HEK293 (cell line): ENCODE measurements at regions not wholly inside any gene's neighbourhood (a gene's known extent, or its start where the extent isn't known, plus 50 kb on each side); places are given as distances from the start of the nearest gene placed in this dataset.
"Not testable (repeated sequence)": the region's sequence is repeated elsewhere in the genome, so short reads cannot be mapped to it uniquely, and the experiment has no call there.

ENCODE experiments used
- CTCF ChIA-PET: fragments of 350-600 bp; formaldehyde crosslinking; extraction: SDS; loops from one replicate; lab custom pipeline; 2021; ENCODE audit warnings: antibody characterized with exemption; lab: Yijun Ruan, JAX
- POLR2A ChIA-PET: fragments of 300-600 bp; formaldehyde crosslinking; extraction: SDS; loops from one replicate; lab custom pipeline; 2020; ENCODE audit warnings: antibody characterized with exemption, inconsistent platforms; lab: Yijun Ruan, JAX
- H3K27ac ChIP-seq: fragments of 200-500 bp; sonication (Bioruptor generic); 2 replicates; pipeline ENCODE4 v1.5.1; 2014; ENCODE audit warnings: low read depth, low read length, control low read depth, inconsistent platforms; ENCODE audit errors: extremely low read depth
- H3K36me3 ChIP-seq, 2 experiments: fragments of 200-500 bp in 1 of 2; sonication (Bioruptor generic) in 1 of 2; 1 replicate in 1 of 2; 2 replicates in 1 of 2; pipeline ENCODE4 v1.5.1; 2014 to 2017; ENCODE audit warnings: inconsistent platforms in 2 of 2, low read length in 2 of 2; ENCODE audit not compliant: control insufficient read depth in 2 of 2, insufficient read depth in 1 of 2
- H3K4me1 ChIP-seq: fragments of 200-500 bp; sonication (Bioruptor generic); 2 replicates; pipeline ENCODE4 v1.5.1; 2014; ENCODE audit warnings: mild to moderate bottlenecking, low read length, inconsistent platforms; ENCODE audit not compliant: control insufficient read depth, insufficient read depth
- H3K4me3 ChIP-seq: 2 replicates; pipeline ENCODE4 v1.5.1; 2011; ENCODE audit warnings: low read depth, mild to moderate bottlenecking, control low read depth, low read length, moderate library complexity
- H3K9me3 ChIP-seq: fragments of 200-500 bp; sonication (Bioruptor generic); 2 replicates; pipeline ENCODE4 v1.5.1; 2014; ENCODE audit warnings: low read depth, low read length, inconsistent platforms; ENCODE audit not compliant: control insufficient read depth, insufficient read depth
- CTCF ChIP-seq: fragments of 450-650 bp; formaldehyde crosslinking; IDR thresholded peaks from 2 replicates; pipeline ENCODE4 v1.5.1; 2016; ENCODE audit warnings: missing biosample characterization, missing genetic modification characterization
- GLIS2 ChIP-seq: fragments of 450-650 bp; formaldehyde crosslinking; IDR thresholded peaks from 2 replicates; pipeline ENCODE4 v1.5.1; 2016; ENCODE audit warnings: missing biosample characterization, missing genetic modification characterization
- HOXD13 ChIP-seq: sonication (generic); formaldehyde crosslinking; IDR thresholded peaks from 2 replicates; pipeline ENCODE4 v1.8.0; 2022; ENCODE audit warnings: missing genetic modification reagents, borderline replicate concordance
- IKZF3 ChIP-seq: fragments of 450-650 bp; IDR thresholded peaks from 2 replicates; pipeline ENCODE4 v1.5.0; 2018; ENCODE audit warnings: missing biosample characterization, mild to moderate bottlenecking, missing genetic modification characterization, moderate library complexity
- PBX3 ChIP-seq: sonication (generic); formaldehyde crosslinking; IDR thresholded peaks from 2 replicates; pipeline ENCODE4 v1.8.1; 2022; ENCODE audit warnings: mild to moderate bottlenecking, moderate library complexity, missing genetic modification reagents
- SCRT2 ChIP-seq: fragments of 450-650 bp; formaldehyde crosslinking; IDR thresholded peaks from 2 replicates; pipeline ENCODE4 v1.5.1; 2016; ENCODE audit warnings: missing biosample characterization, missing genetic modification characterization
- ZBTB21 ChIP-seq: fragments of 450-650 bp; formaldehyde crosslinking; IDR thresholded peaks from 2 replicates; pipeline ENCODE4 v1.5.1; 2017; ENCODE audit warnings: missing biosample characterization, missing genetic modification characterization
- ZNF175 ChIP-seq: fragments of 450-650 bp; formaldehyde crosslinking; IDR thresholded peaks from 2 replicates; pipeline ENCODE4 v1.5.1; 2016; ENCODE audit warnings: missing biosample characterization, missing genetic modification characterization
- ZNF26 ChIP-seq: fragments of 450-650 bp; formaldehyde crosslinking; IDR thresholded peaks from 2 replicates; pipeline ENCODE4 v1.5.1; 2016; ENCODE audit warnings: missing biosample characterization, missing genetic modification characterization
- ZNF274 ChIP-seq, 2 experiments: fragments of 200-500 bp in 1 of 2; fragments of 450-650 bp in 1 of 2; sonication (Bioruptor generic) in 1 of 2; formaldehyde crosslinking in 1 of 2; IDR thresholded peaks; 2 replicates each; pipeline versions ENCODE4 v1.5.1 to v1.6.1; 2014 to 2016; ENCODE audit warnings: borderline replicate concordance in 1 of 2, inconsistent platforms in 1 of 2, low read length in 1 of 2, missing biosample characterization in 1 of 2, missing genetic modification characterization in 1 of 2
- ZNF324 ChIP-seq: fragments of 450-650 bp; formaldehyde crosslinking; IDR thresholded peaks from 2 replicates; pipeline ENCODE4 v1.5.1; 2016; ENCODE audit warnings: missing biosample characterization, missing genetic modification characterization
- ZNF514 ChIP-seq: fragments of 450-650 bp; formaldehyde crosslinking; IDR thresholded peaks from 2 replicates; pipeline ENCODE4 v1.5.1; 2016; ENCODE audit warnings: missing biosample characterization, missing genetic modification characterization
- ZNF654 ChIP-seq: fragments of 450-650 bp; formaldehyde crosslinking; IDR thresholded peaks from 2 replicates; pipeline ENCODE4 v1.5.1; 2016; ENCODE audit warnings: low read depth, missing biosample characterization, missing genetic modification characterization
- ZSCAN30 ChIP-seq: fragments of 450-650 bp; IDR thresholded peaks from 2 replicates; pipeline ENCODE4 v1.5.1; 2018; ENCODE audit warnings: missing biosample characterization, mild to moderate bottlenecking, missing genetic modification characterization, moderate library complexity

- H3K36me3 ChIP-seq, H3K4me3 ChIP-seq, H3K9me3 ChIP-seq, POLR2A ChIA-PET, H3K27ac ChIP-seq, H3K4me1 ChIP-seq: not testable (repeated sequence)
- CTCF ChIA-PET: interaction anchor here (0.6 to 3.1 kb wide), 23 partner anchors 8 to 926 kb away, joined by 3 to 26 read pairs (median 4); no protein-coding TSS in a partner anchor
- TF ChIP-seq CTCF (peak; percentile 54), IKZF3 (tag by site-specific recombination) (peak; percentile 76), ZNF654 (peak; percentile 79), SCRT2 (tag by site-specific recombination) (0 out of 2 replicates have a peak, but pooled peaks have one; percentile 40)
These were observed 58.7 kb upstream of the ETV3 start for GRCh38 chr1:157196670-157197456.

GRCh38 chr1:157196245-157196543 is 58.0 kb upstream of the ETV3 start:
- no peaks in the 10 kb centered on the region for H3K36me3 ChIP-seq
- H3K9me3 ChIP-seq: no peaks in the 10 kb centered on the region
- POLR2A ChIA-PET: no interaction called here
- 0 out of 2 replicates have a peak, but pooled peaks cover 2% of the 10 kb centered on the region for H3K4me1 ChIP-seq
- no peak overlapping the region for H3K27ac ChIP-seq
- TF ChIP-seq ZSCAN30 (tag by site-specific recombination): no peak
- TF ChIP-seq ZNF324 (tag by site-specific recombination): no peak
- no peak for TF ChIP-seq ZNF26 (tag by site-specific recombination)
- no peak for TF ChIP-seq ZBTB21 (tag by site-specific recombination)
- TF ChIP-seq, all 188 proteins: peak for 0
- CTCF ChIA-PET: interaction anchor here (0.6 to 3.1 kb wide), 23 partner anchors 8 to 926 kb away, joined by 3 to 26 read pairs (median 4); no protein-coding TSS in a partner anchor
- no peak overlapping the region for H3K4me3 ChIP-seq

GRCh38 chr1:157195521-157196244 is 57.5 kb upstream of the ETV3 start:
- 0 out of 2 replicates have a peak, but pooled peaks cover 2% of the 10 kb centered on the region for H3K4me1 ChIP-seq
- ChIA-PET CTCF (interaction anchor here (0.7 to 3.1 kb wide), 19 partner anchors 9 to 927 kb away, joined by 3 to 26 read pairs (median 4); no protein-coding TSS in a partner anchor), POLR2A (no interaction called here)
- no peak for TF ChIP-seq ZNF274 (IDR thresholded peaks at IDR 0.05; ENCODE audit: low read length)
- TF ChIP-seq ZNF274 (tag by site-specific recombination; IDR thresholded peaks at IDR 0.05; ENCODE audit: borderline replicate concordance): no peak
- TF ChIP-seq ZNF175 (tag by site-specific recombination): no peak
- TF ChIP-seq ZNF514: no peak
- no peak for TF ChIP-seq HOXD13 (CRISPR knock-in tag)
- TF ChIP-seq GLIS2 (tag by site-specific recombination): no peak
- no peak for TF ChIP-seq PBX3
- TF ChIP-seq ZBTB21 (tag by site-specific recombination): no peak
- TF ChIP-seq, all 188 proteins: peak for 0
- no peaks in the 10 kb centered on the region for H3K9me3 ChIP-seq
- H3K36me3 ChIP-seq: no peaks in the 10 kb centered on the region
- H3K4me3 ChIP-seq: no peak overlapping the region
- no peak overlapping the region for H3K27ac ChIP-seq
